ENCODE measurements at regions not wholly inside any gene's neighbourhood (a gene's known extent, or its start where the extent isn't known, plus 50 kb on each side); places are given as distances from the start of the nearest gene placed in this dataset. TPM values are rescaled to one million over a fixed set of nuclear protein-coding genes. Genes with fewer than 3 reads are reported as not detected.
"Not testable (repeated sequence)": the region's sequence is repeated elsewhere in the genome, so short reads cannot be mapped to it uniquely, and the experiment has no call there.

DNA sequence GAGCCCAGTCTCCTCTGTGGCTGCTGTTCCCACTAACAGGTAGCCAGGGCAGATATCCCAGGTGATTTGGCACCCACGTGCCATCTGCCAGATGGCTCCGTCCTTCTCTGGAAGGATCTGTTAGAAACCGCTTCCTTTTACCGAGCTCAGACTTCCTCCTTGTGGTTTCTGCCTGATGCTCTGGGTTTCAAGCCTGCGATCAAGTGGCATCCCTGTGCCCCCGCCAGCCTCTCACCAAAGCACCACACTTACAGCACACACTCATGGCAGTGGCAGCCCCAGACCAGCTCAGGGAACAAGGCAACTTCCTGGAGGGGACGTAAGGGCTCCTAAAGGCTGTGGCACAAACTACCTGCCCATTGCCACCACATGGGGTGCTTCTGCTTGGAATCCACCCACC is 333.1 kb upstream of the ZNF722 start:
- H3K36me3 Mint-ChIP-seq (ENCODE audit: low read depth, unreplicated experiment); H3K27me3 ChIP-seq (ENCODE audit: insufficient read depth, low read length); H3K9me3 ChIP-seq (ENCODE audit: insufficient read depth, low read depth, low read length); H3K27me3 Mint-ChIP-seq (ENCODE audit: low read depth, unreplicated experiment); H3K27ac Mint-ChIP-seq (ENCODE audit: unreplicated experiment); H3K4me3 Mint-ChIP-seq (ENCODE audit: unreplicated experiment); H3K4me3 ChIP-seq (ENCODE audit: insufficient read depth, low read depth, low read length); FAIRE-seq; H3K4me2 ChIP-seq (ENCODE audit: low read length); H3K79me2 ChIP-seq (ENCODE audit: insufficient read depth, low read length); DNase-seq (ENCODE audit: low read depth); H2AFZ ChIP-seq (ENCODE audit: low read depth, low read length); H4K20me1 ChIP-seq (ENCODE audit: insufficient read depth, low read length); H3K4me1 ChIP-seq (ENCODE audit: insufficient read depth, low read length); H3K9me3 Mint-ChIP-seq (ENCODE audit: unreplicated experiment); H3K36me3 ChIP-seq (ENCODE audit: insufficient read depth, low read length); H3K27ac ChIP-seq (ENCODE audit: low read depth, low read length); H3K9ac ChIP-seq (ENCODE audit: low read length); H3K4me1 Mint-ChIP-seq (ENCODE audit: low read depth, unreplicated experiment): not testable (repeated sequence)

DNA sequence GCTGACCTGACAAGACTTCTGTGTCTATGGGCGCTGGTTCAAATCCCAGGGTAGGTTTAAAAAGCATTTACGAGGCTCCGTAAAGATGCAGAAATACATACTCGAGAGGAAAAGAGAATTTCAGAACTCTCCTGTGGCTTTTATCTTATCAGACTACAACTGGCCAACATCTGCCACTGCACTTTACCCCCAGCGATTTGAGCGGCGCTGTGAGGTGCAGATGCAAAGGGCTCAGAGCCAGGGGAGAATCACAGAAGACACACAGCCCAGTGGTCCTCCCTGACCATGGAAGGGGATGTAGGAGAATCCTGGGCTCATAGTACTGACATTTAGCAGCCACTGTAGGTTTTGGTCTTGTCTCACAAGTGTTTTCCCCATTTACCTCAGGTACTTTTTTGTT is 307.2 kb upstream of the ZNF722 start:
- not testable (repeated sequence) for H3K27me3 Mint-ChIP-seq (ENCODE audit: low read depth, unreplicated experiment); H3K4me3 ChIP-seq (ENCODE audit: insufficient read depth, low read depth, low read length); H3K4me1 ChIP-seq (ENCODE audit: insufficient read depth, low read length); H3K27ac Mint-ChIP-seq (ENCODE audit: unreplicated experiment); H3K9ac ChIP-seq (ENCODE audit: low read length); H3K4me1 Mint-ChIP-seq (ENCODE audit: low read depth, unreplicated experiment); H4K20me1 ChIP-seq (ENCODE audit: insufficient read depth, low read length); H3K27me3 ChIP-seq (ENCODE audit: insufficient read depth, low read length); H3K9me3 ChIP-seq (ENCODE audit: insufficient read depth, low read depth, low read length); H3K4me2 ChIP-seq (ENCODE audit: low read length); H3K79me2 ChIP-seq (ENCODE audit: insufficient read depth, low read length); H3K4me3 Mint-ChIP-seq (ENCODE audit: unreplicated experiment); H3K27ac ChIP-seq (ENCODE audit: low read depth, low read length); H3K36me3 Mint-ChIP-seq (ENCODE audit: low read depth, unreplicated experiment); H2AFZ ChIP-seq (ENCODE audit: low read depth, low read length); H3K36me3 ChIP-seq (ENCODE audit: insufficient read depth, low read length); H3K9me3 Mint-ChIP-seq (ENCODE audit: unreplicated experiment); FAIRE-seq; DNase-seq (ENCODE audit: low read depth)

GRCh38 chr7:63694296-63694695 is 304.4 kb upstream of the ZNF722 start:
- not testable (repeated sequence) for H3K4me2 ChIP-seq (ENCODE audit: low read length); H3K27ac Mint-ChIP-seq (ENCODE audit: unreplicated experiment); H3K4me1 Mint-ChIP-seq (ENCODE audit: low read depth, unreplicated experiment); H3K79me2 ChIP-seq (ENCODE audit: insufficient read depth, low read length); H3K9ac ChIP-seq (ENCODE audit: low read length); H3K4me3 Mint-ChIP-seq (ENCODE audit: unreplicated experiment); H3K9me3 ChIP-seq (ENCODE audit: insufficient read depth, low read depth, low read length); H3K36me3 Mint-ChIP-seq (ENCODE audit: low read depth, unreplicated experiment); H3K4me3 ChIP-seq (ENCODE audit: insufficient read depth, low read depth, low read length); H3K27ac ChIP-seq (ENCODE audit: low read depth, low read length); H3K27me3 Mint-ChIP-seq (ENCODE audit: low read depth, unreplicated experiment); FAIRE-seq; H3K27me3 ChIP-seq (ENCODE audit: insufficient read depth, low read length); H3K4me1 ChIP-seq (ENCODE audit: insufficient read depth, low read length); H3K9me3 Mint-ChIP-seq (ENCODE audit: unreplicated experiment); H3K36me3 ChIP-seq (ENCODE audit: insufficient read depth, low read length); DNase-seq (ENCODE audit: low read depth); H2AFZ ChIP-seq (ENCODE audit: low read depth, low read length); H4K20me1 ChIP-seq (ENCODE audit: insufficient read depth, low read length)

Small RNA genes in the stretch of these regions (microRNA-seq; reads per million reads assigned to microRNA genes)
- not detected for gene MIR4283-2
